GM12878 (cell line): ENCODE measurements at regions not wholly inside any gene's neighbourhood (a gene's known extent, or its start where the extent isn't known, plus 50 kb on each side); places are given as distances from the start of the nearest gene placed in this dataset.

Experiments used
- CHD4 ChIP-seq: fragments of 200-600 bp; sonication (generic); IDR thresholded peaks from 2 replicates; pipeline ENCODE4 v1.6.1; 2016; ENCODE audit warnings: mild to moderate bottlenecking
- MTA2 ChIP-seq: fragments of 450-650 bp; IDR thresholded peaks from 2 replicates; pipeline ENCODE4 v1.6.1; 2016; ENCODE audit warnings: low read depth, mild to moderate bottlenecking, moderate library complexity
- NFXL1 ChIP-seq: fragments of 450-650 bp; IDR thresholded peaks from 2 replicates; pipeline ENCODE4 v1.6.1; 2017; ENCODE audit warnings: antibody characterized with exemption, mild to moderate bottlenecking, borderline replicate concordance
- POLR2A ChIP-seq: IDR thresholded peaks from 2 replicates; pipeline ENCODE4 v1.6.1; 2011; ENCODE audit warnings: low read depth, mild to moderate bottlenecking, low read length
- POLR2AphosphoS5 ChIP-seq: IDR thresholded peaks from 2 replicates; pipeline ENCODE4 v1.6.1; 2011; ENCODE audit warnings: mild to moderate bottlenecking, low read length, inconsistent platforms
- TF ChIP-seq, protein P1 (sequence below): IDR thresholded peaks from 2 replicates; pipeline ENCODE4 v1.6.1; 2012; ENCODE audit warnings: low read depth, low read length, improper control_type of control experiment
- TF ChIP-seq, protein P2 (sequence below): fragments of 450-650 bp; IDR thresholded peaks from 2 replicates; pipeline ENCODE4 v1.6.1; 2017; ENCODE audit warnings: mild to moderate bottlenecking, moderate library complexity
- TF ChIP-seq, protein P3 (sequence below), 3 experiments: IDR thresholded peaks in 2 of 3; conservative IDR thresholded peaks in 1 of 3; 2 replicates each; pipeline ENCODE4 v1.5.1; 2011; ENCODE audit warnings: low read depth in 3 of 3, low read length in 3 of 3, mild to moderate bottlenecking in 3 of 3, control low read depth in 2 of 3, moderate library complexity in 2 of 3, inconsistent platforms in 1 of 3, mixed read lengths in 1 of 3; ENCODE audit not compliant: control insufficient read depth in 2 of 3, insufficient read depth in 1 of 3; ENCODE audit errors: extremely low read depth in 1 of 3

DNA sequence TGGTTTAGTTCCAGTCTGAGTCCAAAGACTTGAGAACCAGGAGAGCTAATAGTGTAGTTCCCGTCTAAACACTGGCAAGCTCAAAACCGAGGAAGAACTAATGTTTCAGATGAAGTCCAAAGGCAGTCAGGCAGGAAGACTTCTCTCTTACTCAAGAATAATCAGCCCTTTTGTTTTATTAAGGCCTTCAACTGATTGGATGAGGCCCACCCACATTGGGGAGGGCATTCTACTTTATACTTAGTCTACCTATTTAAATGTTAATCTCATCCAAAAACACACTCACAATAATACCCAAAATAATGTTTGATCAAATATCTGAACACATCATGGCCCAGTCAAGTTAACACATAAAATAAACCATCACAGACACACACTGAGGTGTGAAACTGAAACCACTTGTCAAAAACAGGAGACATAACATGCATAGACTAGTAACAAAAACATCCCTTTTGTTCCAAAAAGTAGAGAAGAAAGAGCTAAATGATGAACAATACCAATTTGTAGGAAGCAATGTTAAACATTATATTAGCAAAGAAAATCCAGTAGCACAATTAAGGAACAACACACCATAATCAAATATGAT is 50.2 kb upstream of the SENP6 start:
- TF ChIP-seq MTA2 (0 out of 2 replicates have a peak, but pooled peaks have one; percentile 11), POLR2A (no peak), POLR2AphosphoS5 (no peak), CHD4 (no peak), NFXL1 (no peak)
- TF ChIP-seq, protein P1, sequence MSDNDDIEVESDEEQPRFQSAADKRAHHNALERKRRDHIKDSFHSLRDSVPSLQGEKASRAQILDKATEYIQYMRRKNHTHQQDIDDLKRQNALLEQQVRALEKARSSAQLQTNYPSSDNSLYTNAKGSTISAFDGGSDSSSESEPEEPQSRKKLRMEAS: no peak
- TF ChIP-seq, protein P2, sequence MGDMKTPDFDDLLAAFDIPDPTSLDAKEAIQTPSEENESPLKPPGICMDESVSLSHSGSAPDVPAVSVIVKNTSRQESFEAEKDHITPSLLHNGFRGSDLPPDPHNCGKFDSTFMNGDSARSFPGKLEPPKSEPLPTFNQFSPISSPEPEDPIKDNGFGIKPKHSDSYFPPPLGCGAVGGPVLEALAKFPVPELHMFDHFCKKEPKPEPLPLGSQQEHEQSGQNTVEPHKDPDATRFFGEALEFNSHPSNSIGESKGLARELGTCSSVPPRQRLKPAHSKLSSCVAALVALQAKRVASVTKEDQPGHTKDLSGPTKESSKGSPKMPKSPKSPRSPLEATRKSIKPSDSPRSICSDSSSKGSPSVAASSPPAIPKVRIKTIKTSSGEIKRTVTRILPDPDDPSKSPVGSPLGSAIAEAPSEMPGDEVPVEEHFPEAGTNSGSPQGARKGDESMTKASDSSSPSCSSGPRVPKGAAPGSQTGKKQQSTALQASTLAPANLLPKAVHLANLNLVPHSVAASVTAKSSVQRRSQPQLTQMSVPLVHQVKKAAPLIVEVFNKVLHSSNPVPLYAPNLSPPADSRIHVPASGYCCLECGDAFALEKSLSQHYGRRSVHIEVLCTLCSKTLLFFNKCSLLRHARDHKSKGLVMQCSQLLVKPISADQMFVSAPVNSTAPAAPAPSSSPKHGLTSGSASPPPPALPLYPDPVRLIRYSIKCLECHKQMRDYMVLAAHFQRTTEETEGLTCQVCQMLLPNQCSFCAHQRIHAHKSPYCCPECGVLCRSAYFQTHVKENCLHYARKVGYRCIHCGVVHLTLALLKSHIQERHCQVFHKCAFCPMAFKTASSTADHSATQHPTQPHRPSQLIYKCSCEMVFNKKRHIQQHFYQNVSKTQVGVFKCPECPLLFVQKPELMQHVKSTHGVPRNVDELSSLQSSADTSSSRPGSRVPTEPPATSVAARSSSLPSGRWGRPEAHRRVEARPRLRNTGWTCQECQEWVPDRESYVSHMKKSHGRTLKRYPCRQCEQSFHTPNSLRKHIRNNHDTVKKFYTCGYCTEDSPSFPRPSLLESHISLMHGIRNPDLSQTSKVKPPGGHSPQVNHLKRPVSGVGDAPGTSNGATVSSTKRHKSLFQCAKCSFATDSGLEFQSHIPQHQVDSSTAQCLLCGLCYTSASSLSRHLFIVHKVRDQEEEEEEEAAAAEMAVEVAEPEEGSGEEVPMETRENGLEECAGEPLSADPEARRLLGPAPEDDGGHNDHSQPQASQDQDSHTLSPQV: no peak
- TF ChIP-seq, protein P3, sequence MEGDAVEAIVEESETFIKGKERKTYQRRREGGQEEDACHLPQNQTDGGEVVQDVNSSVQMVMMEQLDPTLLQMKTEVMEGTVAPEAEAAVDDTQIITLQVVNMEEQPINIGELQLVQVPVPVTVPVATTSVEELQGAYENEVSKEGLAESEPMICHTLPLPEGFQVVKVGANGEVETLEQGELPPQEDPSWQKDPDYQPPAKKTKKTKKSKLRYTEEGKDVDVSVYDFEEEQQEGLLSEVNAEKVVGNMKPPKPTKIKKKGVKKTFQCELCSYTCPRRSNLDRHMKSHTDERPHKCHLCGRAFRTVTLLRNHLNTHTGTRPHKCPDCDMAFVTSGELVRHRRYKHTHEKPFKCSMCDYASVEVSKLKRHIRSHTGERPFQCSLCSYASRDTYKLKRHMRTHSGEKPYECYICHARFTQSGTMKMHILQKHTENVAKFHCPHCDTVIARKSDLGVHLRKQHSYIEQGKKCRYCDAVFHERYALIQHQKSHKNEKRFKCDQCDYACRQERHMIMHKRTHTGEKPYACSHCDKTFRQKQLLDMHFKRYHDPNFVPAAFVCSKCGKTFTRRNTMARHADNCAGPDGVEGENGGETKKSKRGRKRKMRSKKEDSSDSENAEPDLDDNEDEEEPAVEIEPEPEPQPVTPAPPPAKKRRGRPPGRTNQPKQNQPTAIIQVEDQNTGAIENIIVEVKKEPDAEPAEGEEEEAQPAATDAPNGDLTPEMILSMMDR (IDR thresholded peaks at IDR 0.05 in 2 of 3, conservative IDR thresholded peaks at IDR 0.05 in 1 of 3; ENCODE audit: control insufficient read depth in 2 of 3, extremely low read depth in 1 of 3, insufficient read depth in 1 of 3, low read depth in 3 of 3, low read length in 3 of 3): no peak
